ENCODE measurements at regions not wholly inside any gene's neighbourhood (a gene's known extent, or its start where the extent isn't known, plus 50 kb on each side); places are given as distances from the start of the nearest gene placed in this dataset.

DNA sequence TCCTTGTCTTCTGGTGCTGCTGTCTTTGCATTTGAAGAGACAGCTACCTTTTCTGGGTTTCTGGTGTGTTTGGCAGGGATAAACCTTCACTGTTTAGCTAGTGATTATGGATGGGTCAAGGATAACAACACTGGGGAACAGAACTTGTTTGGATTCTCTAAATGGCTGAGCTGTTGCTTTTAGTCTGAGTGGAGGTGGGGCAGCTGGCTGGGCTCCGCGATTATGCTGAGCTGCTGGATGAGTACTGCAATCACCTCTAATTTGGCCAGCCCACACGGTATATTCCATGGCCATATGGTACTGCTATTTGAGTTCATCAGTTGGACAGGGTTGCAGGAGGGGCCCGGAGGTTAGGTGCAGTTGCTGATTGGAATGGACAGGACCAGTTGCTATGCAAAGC, 361.6 kb upstream of the TFPI start:
- no peak overlapping the region for H3K9ac ChIP-seq (ENCODE audit: insufficient read depth in 1 of 2, low read length in 2 of 2)
- WGBS, 2 donors: 88 to 91% methylated on average over 4 of the region's 4 CpGs
- H3K9me3 ChIP-seq (ENCODE audit: control insufficient read depth in 4 of 4, insufficient read depth in 3 of 4, low read length in 3 of 4): no peaks in the 10 kb centered on the region
- H3K36me3 ChIP-seq (ENCODE audit: control insufficient read depth in 4 of 4, insufficient read depth in 4 of 4, low read length in 4 of 4): no peaks in the 10 kb centered on the region
- no peaks in the 10 kb centered on the region for H3K27me3 ChIP-seq (ENCODE audit: control insufficient read depth in 3 of 3, insufficient read depth in 3 of 3, low read length in 2 of 3)
- no peak overlapping the region for H3K27ac ChIP-seq (ENCODE audit: low read depth in 1 of 2, low read length in 1 of 2)
- TF ChIP-seq, protein P1, sequence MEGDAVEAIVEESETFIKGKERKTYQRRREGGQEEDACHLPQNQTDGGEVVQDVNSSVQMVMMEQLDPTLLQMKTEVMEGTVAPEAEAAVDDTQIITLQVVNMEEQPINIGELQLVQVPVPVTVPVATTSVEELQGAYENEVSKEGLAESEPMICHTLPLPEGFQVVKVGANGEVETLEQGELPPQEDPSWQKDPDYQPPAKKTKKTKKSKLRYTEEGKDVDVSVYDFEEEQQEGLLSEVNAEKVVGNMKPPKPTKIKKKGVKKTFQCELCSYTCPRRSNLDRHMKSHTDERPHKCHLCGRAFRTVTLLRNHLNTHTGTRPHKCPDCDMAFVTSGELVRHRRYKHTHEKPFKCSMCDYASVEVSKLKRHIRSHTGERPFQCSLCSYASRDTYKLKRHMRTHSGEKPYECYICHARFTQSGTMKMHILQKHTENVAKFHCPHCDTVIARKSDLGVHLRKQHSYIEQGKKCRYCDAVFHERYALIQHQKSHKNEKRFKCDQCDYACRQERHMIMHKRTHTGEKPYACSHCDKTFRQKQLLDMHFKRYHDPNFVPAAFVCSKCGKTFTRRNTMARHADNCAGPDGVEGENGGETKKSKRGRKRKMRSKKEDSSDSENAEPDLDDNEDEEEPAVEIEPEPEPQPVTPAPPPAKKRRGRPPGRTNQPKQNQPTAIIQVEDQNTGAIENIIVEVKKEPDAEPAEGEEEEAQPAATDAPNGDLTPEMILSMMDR (IDR thresholded peaks at IDR 0.05; ENCODE audit: control extremely low read depth, extremely low read depth): no peak
- H3K4me1 ChIP-seq (ENCODE audit: control insufficient read depth in 5 of 5, insufficient read depth in 5 of 5, low read length in 5 of 5): peaks cover 0 to 6% (median 0%) of the 10 kb centered on the region in 5 donors
- no peak overlapping the region for H3K4me3 ChIP-seq
- ATAC-seq (ENCODE audit: insufficient read depth, low FRiP score) (no peak), DNase-seq (no peak)

DNA sequence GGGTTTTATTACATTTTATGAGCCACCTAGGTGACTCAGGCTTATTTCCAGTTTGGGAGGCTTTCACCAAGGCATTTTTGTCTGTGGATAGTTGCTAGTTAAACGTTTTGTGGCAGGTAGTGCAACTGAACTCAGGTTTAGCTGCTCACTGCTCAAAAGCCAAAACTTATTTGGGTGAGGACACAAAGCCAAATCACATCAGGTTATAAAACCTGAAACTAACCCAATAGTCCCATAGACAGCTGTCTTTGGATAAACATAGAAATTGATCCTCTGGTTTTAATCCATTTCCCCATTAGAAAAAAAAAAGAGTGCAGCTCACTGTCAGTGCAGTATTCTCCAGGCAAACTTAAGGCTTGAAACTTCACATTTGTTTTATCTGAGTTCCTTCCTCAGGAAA, 362.6 kb upstream of the TFPI start:
- H3K9ac ChIP-seq (ENCODE audit: insufficient read depth in 1 of 2, low read length in 2 of 2): no peak overlapping the region
- no peak overlapping the region for H3K4me3 ChIP-seq
- WGBS, 2 donors: 70 to 80% methylated on average over 1 of the region's 1 CpG
- H3K4me1 ChIP-seq (ENCODE audit: control insufficient read depth in 5 of 5, insufficient read depth in 5 of 5, low read length in 5 of 5): peaks cover 0 to 6% (median 0%) of the 10 kb centered on the region in 5 donors
- no peaks in the 10 kb centered on the region for H3K9me3 ChIP-seq (ENCODE audit: control insufficient read depth in 4 of 4, insufficient read depth in 3 of 4, low read length in 3 of 4)
- no peaks in the 10 kb centered on the region for H3K27me3 ChIP-seq (ENCODE audit: control insufficient read depth in 3 of 3, insufficient read depth in 3 of 3, low read length in 2 of 3)
- H3K27ac ChIP-seq (ENCODE audit: low read depth in 1 of 2, low read length in 1 of 2): no peak overlapping the region
- TF ChIP-seq, protein P1 (IDR thresholded peaks at IDR 0.05; ENCODE audit: control extremely low read depth, extremely low read depth): no peak
- no peaks in the 10 kb centered on the region for H3K36me3 ChIP-seq (ENCODE audit: control insufficient read depth in 4 of 4, insufficient read depth in 4 of 4, low read length in 4 of 4)
- no peak for ATAC-seq (ENCODE audit: insufficient read depth, low FRiP score)
- DNase-seq: no peak

DNA sequence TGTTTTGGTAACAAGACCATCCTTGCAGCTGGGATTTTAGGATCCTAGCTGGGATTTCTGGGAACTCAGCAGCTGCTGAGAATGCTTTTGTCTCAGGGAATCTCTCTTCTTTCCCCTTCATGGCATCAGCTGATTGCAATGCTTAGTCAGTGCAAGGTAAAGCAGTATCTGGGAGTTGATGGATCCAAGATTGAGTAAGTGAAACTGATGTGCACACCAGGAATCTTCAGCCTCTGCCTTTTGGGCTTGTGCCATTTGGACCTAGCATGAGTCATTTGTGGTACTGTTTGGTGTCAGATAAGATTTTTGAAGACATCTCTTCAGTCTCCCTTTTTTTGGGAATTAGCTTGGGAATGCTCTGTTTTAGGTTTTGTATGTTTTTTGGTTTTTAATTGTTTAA, 363.3 kb upstream of the TFPI start:
- TF ChIP-seq, protein P1 (IDR thresholded peaks at IDR 0.05; ENCODE audit: control extremely low read depth, extremely low read depth): no peak
- ATAC-seq (ENCODE audit: insufficient read depth, low FRiP score): no peak
- H3K36me3 ChIP-seq (ENCODE audit: control insufficient read depth in 4 of 4, insufficient read depth in 4 of 4, low read length in 4 of 4): no peaks in the 10 kb centered on the region
- no peak overlapping the region for H3K9ac ChIP-seq (ENCODE audit: insufficient read depth in 1 of 2, low read length in 2 of 2)
- no peak overlapping the region for H3K4me3 ChIP-seq
- H3K27me3 ChIP-seq (ENCODE audit: control insufficient read depth in 3 of 3, insufficient read depth in 3 of 3, low read length in 2 of 3): no peaks in the 10 kb centered on the region
- H3K4me1 ChIP-seq (ENCODE audit: control insufficient read depth in 5 of 5, insufficient read depth in 5 of 5, low read length in 5 of 5): peaks cover 0 to 6% (median 0%) of the 10 kb centered on the region in 5 donors
- no peak for DNase-seq
- no peak overlapping the region for H3K27ac ChIP-seq (ENCODE audit: low read depth in 1 of 2, low read length in 1 of 2)
- no peaks in the 10 kb centered on the region for H3K9me3 ChIP-seq (ENCODE audit: control insufficient read depth in 4 of 4, insufficient read depth in 3 of 4, low read length in 3 of 4)

All from lung (tissue), 11 donors.